Trophoblast cell (in vitro differentiated cells and primary cell): ENCODE measurements at regions not wholly inside any gene's neighbourhood (a gene's known extent, or its start where the extent isn't known, plus 50 kb on each side); places are given as distances from the start of the nearest gene placed in this dataset.

Experiments used
- DNase-seq, 2 donors: peaks; one replicate each; pipeline ENCODE4 v3.0.0-alpha.2; 2016
- H2AFZ ChIP-seq: 2 replicates; pipeline ENCODE4 v1.6.1; 2013; ENCODE audit warnings: low read length, moderate library complexity, mild to moderate bottlenecking; ENCODE audit not compliant: insufficient read depth, poor library complexity
- H2AK5ac ChIP-seq: 2 replicates; pipeline ENCODE4 v1.6.1; 2013; ENCODE audit warnings: mild to moderate bottlenecking, low read length
- H2BK120ac ChIP-seq: 2 replicates; pipeline ENCODE4 v1.6.1; 2013; ENCODE audit warnings: low read length, mild to moderate bottlenecking, moderate library complexity; ENCODE audit not compliant: insufficient read depth, poor library complexity
- H2BK12ac ChIP-seq: 2 replicates; pipeline ENCODE4 v1.6.1; 2013; ENCODE audit warnings: mild to moderate bottlenecking, low read length, moderate library complexity
- H2BK5ac ChIP-seq: 2 replicates; pipeline ENCODE4 v1.6.1; 2013; ENCODE audit warnings: low read length, low read depth, moderate library complexity, mild to moderate bottlenecking; ENCODE audit not compliant: poor library complexity
- H3K14ac ChIP-seq: 2 replicates; pipeline ENCODE4 v1.6.1; 2013; ENCODE audit warnings: mild to moderate bottlenecking, low read length
- H3K18ac ChIP-seq: 2 replicates; pipeline ENCODE4 v1.6.1; 2013; ENCODE audit warnings: mild to moderate bottlenecking, low read length
- H3K23ac ChIP-seq: 2 replicates; pipeline ENCODE4 v1.6.1; 2013; ENCODE audit warnings: low read length
- H3K27ac ChIP-seq: 2 replicates; pipeline ENCODE4 v1.5.1; 2013; ENCODE audit warnings: low read depth, mild to moderate bottlenecking, inconsistent platforms, low read length, moderate library complexity
- H3K27me3 ChIP-seq: 2 replicates; pipeline ENCODE4 v1.6.1; 2013; ENCODE audit warnings: inconsistent platforms, mild to moderate bottlenecking, low read length, moderate library complexity; ENCODE audit not compliant: insufficient read depth
- H3K36me3 ChIP-seq, 2 experiments: 1 replicate in 1 of 2; 2 replicates in 1 of 2; pipeline ENCODE4 v1.6.1; 2013; ENCODE audit warnings: low read length in 2 of 2, mild to moderate bottlenecking in 2 of 2, moderate library complexity in 1 of 2; ENCODE audit not compliant: insufficient read depth in 2 of 2, control insufficient read depth in 1 of 2
- H3K4ac ChIP-seq: 2 replicates; pipeline ENCODE4 v1.6.1; 2013; ENCODE audit warnings: low read depth, mild to moderate bottlenecking, low read length, moderate library complexity
- H3K4me1 ChIP-seq, 2 experiments: 1 replicate in 1 of 2; 2 replicates in 1 of 2; pipeline ENCODE4 v1.6.1; 2013; ENCODE audit warnings: low read length in 2 of 2, mild to moderate bottlenecking in 2 of 2, moderate library complexity in 1 of 2; ENCODE audit not compliant: insufficient read depth in 2 of 2, control insufficient read depth in 1 of 2
- H3K4me2 ChIP-seq: 2 replicates; pipeline ENCODE4 v1.6.1; 2013; ENCODE audit warnings: inconsistent platforms, mild to moderate bottlenecking, low read length, moderate library complexity
- H3K4me3 ChIP-seq: 2 replicates; pipeline ENCODE4 v1.5.1; 2013; ENCODE audit warnings: mild to moderate bottlenecking, low read depth, low read length, inconsistent platforms
- H3K79me1 ChIP-seq: one replicate; pipeline ENCODE4 v1.6.1; 2013; ENCODE audit warnings: low read length
- H3K79me2 ChIP-seq: 2 replicates; pipeline ENCODE4 v1.6.1; 2013; ENCODE audit warnings: low read length, mild to moderate bottlenecking; ENCODE audit not compliant: control insufficient read depth, insufficient read depth, poor library complexity
- H3K9ac ChIP-seq: 2 replicates; pipeline ENCODE4 v1.6.1; 2013; ENCODE audit warnings: mild to moderate bottlenecking, low read length
- H3K9me3 ChIP-seq: 2 replicates; pipeline ENCODE4 v1.6.1; 2013; ENCODE audit warnings: low read depth, mild to moderate bottlenecking, control low read depth, inconsistent platforms, low read length; ENCODE audit not compliant: insufficient read depth
- H4K12ac ChIP-seq: 2 replicates; pipeline ENCODE4 v1.6.1; 2013; ENCODE audit warnings: low read depth, mild to moderate bottlenecking, low read length, moderate library complexity
- H4K8ac ChIP-seq: 2 replicates; pipeline ENCODE4 v1.6.1; 2013; ENCODE audit warnings: low read depth, mild to moderate bottlenecking, low read length, moderate library complexity
- H4K91ac ChIP-seq: one replicate; pipeline ENCODE4 v1.6.1; 2013; ENCODE audit warnings: low read depth, mild to moderate bottlenecking, low read length, moderate library complexity
- WGBS: extraction: QIAGEN DNeasy Blood & Tissue Kit; methylation state at CpG from one replicate; pipeline ENCODE4 v1.1.7; 2013; ENCODE audit warnings: missing lambda C conversion rate; ENCODE audit not compliant: insufficient read length, insufficient coverage; ENCODE audit errors: extremely low coverage; 5-methylcytosine and 5-hydroxymethylcytosine counted together

DNA sequence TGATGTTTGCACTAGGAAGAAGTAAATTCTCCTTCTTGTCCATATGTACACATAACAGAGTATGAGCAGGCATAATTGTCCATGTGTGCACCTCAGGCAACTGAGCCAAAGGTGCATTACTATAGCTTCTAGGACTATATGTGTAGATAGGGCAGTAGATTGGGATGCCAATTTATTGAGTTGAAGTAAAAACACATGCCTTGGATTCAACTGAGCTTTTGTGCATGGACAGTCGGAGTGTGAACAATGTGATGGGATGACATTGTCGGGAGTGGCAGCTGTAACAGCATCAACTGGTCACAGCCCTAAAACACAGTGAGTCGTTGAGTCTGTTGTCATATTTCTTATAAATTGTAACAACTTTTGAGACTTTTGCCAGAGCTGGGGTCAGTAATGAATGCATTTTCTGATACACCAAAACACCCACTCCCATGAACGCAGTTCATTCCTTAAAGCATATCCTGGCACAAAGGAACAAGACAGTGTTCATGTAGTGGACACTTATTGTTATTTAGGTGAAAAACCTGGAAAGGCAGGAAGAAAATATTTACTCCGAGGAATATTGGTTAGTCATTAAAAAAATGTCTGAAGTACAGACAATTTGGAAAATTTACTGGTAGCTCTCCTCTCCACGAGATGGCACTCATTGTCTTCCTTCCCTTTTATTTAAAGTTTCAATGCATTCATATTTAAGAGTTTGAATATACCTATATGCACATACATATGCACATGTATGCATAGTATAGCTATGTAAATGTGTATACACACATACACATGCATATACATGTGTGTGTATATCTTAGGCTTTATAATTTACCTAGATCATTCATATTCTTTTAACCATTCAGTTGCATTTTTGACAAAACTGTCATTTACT is 302.0 kb upstream of the STXBP5 start:
- H3K9me3 ChIP-seq: no peaks in the 10 kb centered on the region
- no peak overlapping the region for H3K4me3 ChIP-seq
- no peaks in the 10 kb centered on the region for H3K36me3 ChIP-seq
- no peak overlapping the region for H3K4ac ChIP-seq
- peaks cover 5 to 7% of the 10 kb centered on the region in 2 experiments for H3K4me1 ChIP-seq
- peak in 1 of 2 donors; percentile 63 for DNase-seq
- H2BK12ac ChIP-seq: no peak overlapping the region
- H4K91ac ChIP-seq: no peak overlapping the region
- H2BK5ac ChIP-seq: no peak overlapping the region
- no peaks in the 10 kb centered on the region for H3K27me3 ChIP-seq
- H2BK120ac ChIP-seq: no peak overlapping the region
- H4K12ac ChIP-seq: no peak overlapping the region
- H3K14ac ChIP-seq: no peak overlapping the region
- peaks cover 2% of the 10 kb centered on the region for H3K79me1 ChIP-seq
- H3K18ac ChIP-seq: no peak overlapping the region
- H2AFZ ChIP-seq: no peak overlapping the region
- H2AK5ac ChIP-seq: no peak overlapping the region
- no peak overlapping the region for H4K8ac ChIP-seq
- H3K27ac ChIP-seq: no peak overlapping the region
- H3K9ac ChIP-seq: no peak overlapping the region
- no CpG with 5 or more reads among the region's 6 CpGs for WGBS
- H3K23ac ChIP-seq: no peak overlapping the region
- no peaks in the 10 kb centered on the region for H3K79me2 ChIP-seq
- no peak overlapping the region for H3K4me2 ChIP-seq

DNA sequence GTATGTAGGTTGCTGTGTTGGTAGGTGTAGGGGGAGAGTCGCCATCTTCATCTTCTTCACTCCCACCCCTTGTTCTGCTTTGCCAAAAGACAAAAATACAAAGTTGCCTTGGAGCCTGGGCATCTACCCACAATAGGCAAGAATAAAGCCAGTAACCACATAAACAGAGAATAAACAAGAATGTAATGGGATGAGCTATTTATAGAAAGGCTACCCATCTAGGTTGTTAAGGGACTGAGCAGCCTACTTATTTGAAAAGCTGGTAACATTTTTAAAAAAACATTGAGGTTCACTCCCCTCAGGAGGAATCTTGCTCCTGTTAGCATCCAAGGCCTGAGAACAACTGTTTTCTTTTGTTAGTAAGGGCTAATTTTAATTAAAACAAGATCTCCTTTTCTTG is 301.4 kb upstream of the STXBP5 start:
- no peak overlapping the region for H3K4me2 ChIP-seq
- H2BK5ac ChIP-seq: no peak overlapping the region
- no peak overlapping the region for H2BK12ac ChIP-seq
- DNase-seq: no peak
- H2AK5ac ChIP-seq: no peak overlapping the region
- no peak overlapping the region for H3K9ac ChIP-seq
- no peak overlapping the region for H3K14ac ChIP-seq
- WGBS: no CpG with 5 or more reads among the region's 1 CpG
- H3K36me3 ChIP-seq: no peaks in the 10 kb centered on the region
- H2AFZ ChIP-seq: no peak overlapping the region
- no peak overlapping the region for H3K4ac ChIP-seq
- H2BK120ac ChIP-seq: no peak overlapping the region
- no peak overlapping the region for H4K91ac ChIP-seq
- no peak overlapping the region for H4K8ac ChIP-seq
- peaks cover 2% of the 10 kb centered on the region for H3K79me1 ChIP-seq
- H3K9me3 ChIP-seq: no peaks in the 10 kb centered on the region
- no peak overlapping the region for H3K23ac ChIP-seq
- H3K27me3 ChIP-seq: no peaks in the 10 kb centered on the region
- peaks cover 5 to 7% of the 10 kb centered on the region in 2 experiments for H3K4me1 ChIP-seq
- no peak overlapping the region for H4K12ac ChIP-seq
- H3K4me3 ChIP-seq: no peak overlapping the region
- H3K18ac ChIP-seq: no peak overlapping the region
- no peaks in the 10 kb centered on the region for H3K79me2 ChIP-seq
- H3K27ac ChIP-seq: no peak overlapping the region

DNA sequence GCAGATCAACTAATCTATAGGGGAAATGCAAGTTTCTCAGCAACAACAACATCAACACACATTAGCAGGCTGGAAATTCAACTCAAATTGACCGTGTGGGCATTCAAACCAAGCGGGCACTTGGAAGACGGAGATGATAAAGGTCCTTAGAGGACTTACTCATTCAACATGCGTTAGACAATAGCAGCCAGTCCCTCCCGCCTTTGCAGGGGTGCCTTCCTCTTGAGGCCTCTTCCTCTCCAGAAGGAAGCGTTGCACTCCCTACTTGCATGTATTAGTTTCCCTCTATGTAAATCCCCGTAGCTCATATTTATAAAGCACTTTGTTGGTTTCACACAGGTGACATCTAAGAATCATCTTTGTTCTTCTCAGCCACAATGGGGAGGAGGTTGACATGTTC is 300.8 kb upstream of the STXBP5 start:
- Histone ChIP-seq H3K79me1 (peaks cover 2% of the 10 kb centered on the region), H3K79me2 (no peaks in the 10 kb centered on the region), H2BK120ac (no peak overlapping the region), H3K18ac (no peak overlapping the region), H3K4ac (no peak overlapping the region), H3K4me2 (no peak overlapping the region), H3K23ac (no peak overlapping the region), H3K9me3 (no peaks in the 10 kb centered on the region), H4K8ac (no peak overlapping the region), H2AFZ (no peak overlapping the region), H3K36me3 (no peaks in the 10 kb centered on the region), H4K91ac (no peak overlapping the region), H3K9ac (no peak overlapping the region), H3K4me3 (no peak overlapping the region), H3K27ac (no peak overlapping the region), H2BK5ac (no peak overlapping the region), H4K12ac (no peak overlapping the region), H3K14ac (no peak overlapping the region), H3K27me3 (no peaks in the 10 kb centered on the region), H3K4me1 (peaks cover 5 to 7% of the 10 kb centered on the region in 2 experiments), H2BK12ac (no peak overlapping the region), H2AK5ac (no peak overlapping the region)
- no peak for DNase-seq
- no CpG with 5 or more reads among the region's 7 CpGs for WGBS

DNA sequence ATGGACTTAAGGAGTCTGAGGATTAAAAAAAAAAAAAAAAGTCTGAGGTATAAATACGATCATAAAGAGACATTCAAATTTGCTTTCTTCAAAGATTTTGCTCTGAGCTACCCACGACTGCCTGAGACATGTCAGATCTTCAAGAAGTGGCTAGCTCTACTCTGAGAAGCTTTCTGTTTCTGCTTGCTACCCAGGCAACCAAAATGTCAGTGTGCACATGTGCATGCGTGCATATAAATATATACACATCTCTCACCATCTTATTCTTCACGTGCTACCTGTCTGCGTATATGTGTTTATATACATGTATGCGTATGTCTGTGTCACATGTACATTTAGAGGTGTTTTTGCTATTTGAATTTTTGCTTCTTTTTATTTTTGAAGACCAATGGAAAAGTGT is 299.6 kb upstream of the STXBP5 start:
- Histone ChIP-seq H3K23ac (no peak overlapping the region), H3K79me1 (peaks cover 2% of the 10 kb centered on the region), H3K36me3 (no peaks in the 10 kb centered on the region), H3K79me2 (no peaks in the 10 kb centered on the region), H4K12ac (no peak overlapping the region), H2AFZ (no peak overlapping the region), H3K27ac (no peak overlapping the region), H3K9ac (no peak overlapping the region), H2AK5ac (no peak overlapping the region), H3K14ac (no peak overlapping the region), H3K9me3 (no peaks in the 10 kb centered on the region), H2BK12ac (no peak overlapping the region), H4K8ac (no peak overlapping the region), H2BK120ac (no peak overlapping the region), H3K4me3 (no peak overlapping the region), H2BK5ac (no peak overlapping the region), H3K18ac (no peak overlapping the region), H3K4me2 (no peak overlapping the region), H4K91ac (no peak overlapping the region), H3K4me1 (peaks cover 5 to 7% of the 10 kb centered on the region in 2 experiments), H3K27me3 (no peaks in the 10 kb centered on the region), H3K4ac (no peak overlapping the region)
- no peak for DNase-seq
- no CpG with 5 or more reads among the region's 6 CpGs for WGBS
